Lung (tissue), 11 donors: ENCODE measurements at regions not wholly inside any gene's neighbourhood (a gene's known extent, or its start where the extent isn't known, plus 50 kb on each side); places are given as distances from the start of the nearest gene placed in this dataset.
"Not testable (repeated sequence)": the region's sequence is repeated elsewhere in the genome, so short reads cannot be mapped to it uniquely, and the experiment has no call there.

Source experiments
- ATAC-seq: fragments of 200-7000 bp; cut with Tn5 transposase; one replicate; pipeline ENCODE4 v1.9.1; 2020; ENCODE audit warnings: moderate number of reproducible peaks; ENCODE audit not compliant: insufficient read depth, low FRiP score
- DNase-seq, 3 donors: peaks; one replicate each; pipeline ENCODE4 v3.0.0-alpha.2; 2013 to 2017
- H3K27ac ChIP-seq, 2 donors: one replicate each; pipeline ENCODE4 v1.5.1; 2013; ENCODE audit warnings: mild to moderate bottlenecking in 2 of 2, moderate library complexity in 2 of 2, control low read depth in 1 of 2, inconsistent platforms in 1 of 2, low read depth in 1 of 2, low read length in 1 of 2
- H3K27me3 ChIP-seq, 3 donors: one replicate each; pipeline ENCODE4 v1.5.1; 2013; ENCODE audit warnings: low read length in 2 of 3; ENCODE audit not compliant: control insufficient read depth in 3 of 3, insufficient read depth in 3 of 3
- H3K36me3 ChIP-seq, 4 donors: one replicate each; pipeline ENCODE4 v1.5.1; 2013; ENCODE audit warnings: low read length in 4 of 4, mild to moderate bottlenecking in 1 of 4, moderate library complexity in 1 of 4; ENCODE audit not compliant: control insufficient read depth in 4 of 4, insufficient read depth in 4 of 4
- H3K4me1 ChIP-seq, 5 donors: one replicate each; pipeline ENCODE4 v1.5.1; 2013; ENCODE audit warnings: low read length in 5 of 5, mild to moderate bottlenecking in 2 of 5, moderate library complexity in 1 of 5; ENCODE audit not compliant: control insufficient read depth in 5 of 5, insufficient read depth in 5 of 5
- H3K4me3 ChIP-seq: one replicate; pipeline ENCODE4 v1.5.1; 2013; ENCODE audit warnings: mild to moderate bottlenecking, control low read depth, moderate library complexity
- H3K9ac ChIP-seq, 2 donors: one replicate each; pipeline ENCODE4 v1.5.1; 2013; ENCODE audit warnings: low read length in 2 of 2, control low read depth in 1 of 2; ENCODE audit not compliant: insufficient read depth in 1 of 2
- H3K9me3 ChIP-seq, 4 donors: one replicate each; pipeline ENCODE4 v1.5.1; 2013; ENCODE audit warnings: low read length in 3 of 4, mild to moderate bottlenecking in 1 of 4, moderate library complexity in 1 of 4; ENCODE audit not compliant: control insufficient read depth in 4 of 4, insufficient read depth in 3 of 4
- CTCF ChIP-seq: IDR thresholded peaks from 2 replicates; pipeline ENCODE4 v1.5.1; 2012; ENCODE audit warnings: mild to moderate bottlenecking; ENCODE audit errors: control extremely low read depth, extremely low read depth
- WGBS, 2 donors: extraction: QIAGEN DNeasy Blood & Tissue Kit; methylation state at CpG; one replicate each; pipeline ENCODE4 v1.1.7; 2013; 5-methylcytosine and 5-hydroxymethylcytosine counted together
- donor health status: control.
- donor health status: control.
- donor health status: Bipolar disorder and iron deficiency.
- donor health status: healthy.
- donor health status: DM: yes; HTN: yes; CAD: no.

DNA sequence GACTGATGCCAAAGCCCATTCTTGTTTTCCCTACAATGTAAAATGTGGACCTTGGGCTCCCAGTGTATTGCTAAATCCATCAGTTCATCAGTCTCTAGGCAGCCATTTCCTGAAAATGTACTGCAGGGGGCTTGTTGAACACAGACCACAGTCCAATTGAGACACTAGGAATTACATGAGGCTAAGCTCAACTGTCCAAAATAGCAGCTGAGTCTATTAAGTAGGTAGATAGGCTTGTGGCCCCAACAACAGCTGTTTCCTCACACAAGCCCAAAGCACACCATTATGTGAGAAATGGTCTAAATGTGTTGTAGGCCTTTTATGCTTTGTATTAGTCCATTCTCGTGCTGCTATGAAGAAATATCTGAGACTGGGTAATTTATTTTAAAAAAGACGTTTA, 60.0 kb upstream of the PAK3 start:
- no peak overlapping the region for H3K9ac ChIP-seq
- no peak for DNase-seq
- no peak for ATAC-seq
- H3K4me1 ChIP-seq = no peaks in the 10 kb centered on the region
- WGBS, 2 donors = 58 to 91% methylated on average over 2 of the region's 2 CpGs
- H3K9me3 ChIP-seq = no peaks in the 10 kb centered on the region
- no peak overlapping the region for H3K27ac ChIP-seq
- no peaks in the 10 kb centered on the region for H3K36me3 ChIP-seq
- no peak overlapping the region for H3K4me3 ChIP-seq
- H3K27me3 ChIP-seq = peaks cover 12 to 48% (median 21%) of the 10 kb centered on the region in 3 donors
- no peak for TF ChIP-seq CTCF

- DNase-seq = no peak
- Histone ChIP-seq H3K27me3 (peaks cover 12 to 47% (median 21%) of the 10 kb centered on the region in 3 donors), H3K4me3 (no peak overlapping the region), H3K27ac (no peak overlapping the region), H3K36me3 (no peaks in the 10 kb centered on the region), H3K4me1 (no peaks in the 10 kb centered on the region), H3K9me3 (no peaks in the 10 kb centered on the region), H3K9ac (no peak overlapping the region)
- TF ChIP-seq CTCF = no peak
- no peak for ATAC-seq
- 78 to 88% methylated on average over 2 of the region's 2 CpGs for WGBS, 2 donors
Observed at GRCh38 chrX:111035256-111035655, 60.7 kb upstream of the PAK3 start.

GRCh38 chrX:111022998-111023397, 73.0 kb upstream of the PAK3 start:
- not testable (repeated sequence) for ATAC-seq, H3K4me1 ChIP-seq, H3K9me3 ChIP-seq, H3K36me3 ChIP-seq, H3K27me3 ChIP-seq, H3K4me3 ChIP-seq, DNase-seq, H3K9ac ChIP-seq, H3K27ac ChIP-seq
- 59 to 88% methylated on average over 1 of the region's 1 CpG for WGBS, 2 donors

DNA sequence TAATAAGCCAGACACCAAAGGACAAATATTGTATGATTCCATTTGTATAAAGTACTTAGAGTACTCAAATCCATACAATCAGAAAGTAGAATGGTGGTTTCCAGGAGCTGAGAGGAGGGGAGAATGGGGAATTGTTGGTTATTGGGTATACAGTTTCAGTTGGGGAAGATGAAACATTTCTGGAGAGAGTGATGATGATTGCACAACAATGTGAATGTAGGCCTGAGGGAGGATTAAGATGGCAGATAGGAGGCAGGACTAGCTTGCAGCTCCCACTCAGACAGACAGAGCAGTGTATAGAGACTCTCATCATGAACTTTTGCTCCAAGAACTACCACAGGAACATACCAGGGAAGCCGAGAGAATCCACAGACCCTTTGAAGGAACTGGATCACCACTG, 75.7 kb upstream of the PAK3 start:
- Histone ChIP-seq H3K4me3 (no peak overlapping the region), H3K9me3 (no peaks in the 10 kb centered on the region), H3K4me1 (no peaks in the 10 kb centered on the region), H3K27ac (no peak overlapping the region), H3K9ac (no peak overlapping the region), H3K27me3 (peaks cover 0 to 21% (median 3%) of the 10 kb centered on the region in 3 donors), H3K36me3 (no peaks in the 10 kb centered on the region)
- no peak for TF ChIP-seq CTCF
- 91 to 93% methylated on average over 1 of the region's 1 CpG for WGBS, 2 donors
- ATAC-seq (no peak), DNase-seq (no peak)
